GM12872 (cell line): ENCODE measurements at regions not wholly inside any gene's neighbourhood (a gene's known extent, or its start where the extent isn't known, plus 50 kb on each side); places are given as distances from the start of the nearest gene placed in this dataset.

Experiments used
- TF ChIP-seq, protein P1 (sequence below): IDR thresholded peaks from 3 replicates; pipeline ENCODE4 v1.5.1; 2011; ENCODE audit warnings: low read depth, mild to moderate bottlenecking, low read length, moderate library complexity; ENCODE audit not compliant: insufficient read depth

DNA sequence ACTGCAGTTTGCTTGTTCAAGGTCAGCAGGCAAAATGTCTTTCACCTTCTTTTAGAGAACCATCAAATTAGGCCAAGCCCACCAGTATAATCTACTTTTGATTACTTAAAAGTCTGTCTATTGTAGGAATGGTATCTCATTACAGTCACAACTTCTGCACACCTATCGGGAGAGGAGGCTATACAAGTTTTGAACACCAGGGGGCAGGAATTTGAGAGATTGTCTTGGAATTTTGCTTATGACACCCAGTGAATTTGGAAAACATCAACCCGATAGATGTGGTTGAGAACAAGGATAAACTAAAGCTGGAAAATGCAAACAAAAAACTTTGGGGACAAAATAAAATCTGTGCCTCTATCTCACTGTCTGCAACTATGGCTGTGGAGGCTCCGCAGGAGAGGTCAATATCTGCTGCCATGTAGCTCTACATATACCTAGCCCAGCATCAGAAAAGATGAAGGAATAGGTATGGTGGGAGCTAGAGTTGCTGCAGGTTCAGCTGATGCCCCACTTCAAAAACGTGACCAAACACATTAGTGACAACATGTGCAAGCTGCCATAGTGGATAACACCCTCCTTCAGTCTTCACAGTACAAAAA, 1299.2 kb upstream of the SPRY2 start:
- TF ChIP-seq, protein P1, sequence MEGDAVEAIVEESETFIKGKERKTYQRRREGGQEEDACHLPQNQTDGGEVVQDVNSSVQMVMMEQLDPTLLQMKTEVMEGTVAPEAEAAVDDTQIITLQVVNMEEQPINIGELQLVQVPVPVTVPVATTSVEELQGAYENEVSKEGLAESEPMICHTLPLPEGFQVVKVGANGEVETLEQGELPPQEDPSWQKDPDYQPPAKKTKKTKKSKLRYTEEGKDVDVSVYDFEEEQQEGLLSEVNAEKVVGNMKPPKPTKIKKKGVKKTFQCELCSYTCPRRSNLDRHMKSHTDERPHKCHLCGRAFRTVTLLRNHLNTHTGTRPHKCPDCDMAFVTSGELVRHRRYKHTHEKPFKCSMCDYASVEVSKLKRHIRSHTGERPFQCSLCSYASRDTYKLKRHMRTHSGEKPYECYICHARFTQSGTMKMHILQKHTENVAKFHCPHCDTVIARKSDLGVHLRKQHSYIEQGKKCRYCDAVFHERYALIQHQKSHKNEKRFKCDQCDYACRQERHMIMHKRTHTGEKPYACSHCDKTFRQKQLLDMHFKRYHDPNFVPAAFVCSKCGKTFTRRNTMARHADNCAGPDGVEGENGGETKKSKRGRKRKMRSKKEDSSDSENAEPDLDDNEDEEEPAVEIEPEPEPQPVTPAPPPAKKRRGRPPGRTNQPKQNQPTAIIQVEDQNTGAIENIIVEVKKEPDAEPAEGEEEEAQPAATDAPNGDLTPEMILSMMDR: peak; percentile 69

DNA sequence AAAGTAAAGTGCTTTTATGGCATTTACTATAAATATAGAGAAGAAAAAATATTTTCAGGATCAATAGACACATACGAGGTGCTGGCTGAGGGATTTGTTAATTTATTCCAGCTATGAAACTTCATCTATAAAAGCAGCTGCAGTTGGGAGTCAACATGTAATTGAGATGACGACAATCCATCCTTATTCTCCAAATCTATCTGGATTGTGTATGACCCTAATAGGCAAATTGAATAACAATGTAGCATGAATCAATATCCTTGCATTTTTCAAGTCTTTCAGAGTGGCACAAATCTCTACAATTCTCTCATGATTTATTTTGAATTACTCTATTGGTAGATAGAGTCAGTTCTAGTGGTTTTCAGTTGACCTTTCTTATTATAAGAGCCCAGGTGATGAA, 1296.5 kb upstream of the SPRY2 start:
- TF ChIP-seq, protein P1: no peak

DNA sequence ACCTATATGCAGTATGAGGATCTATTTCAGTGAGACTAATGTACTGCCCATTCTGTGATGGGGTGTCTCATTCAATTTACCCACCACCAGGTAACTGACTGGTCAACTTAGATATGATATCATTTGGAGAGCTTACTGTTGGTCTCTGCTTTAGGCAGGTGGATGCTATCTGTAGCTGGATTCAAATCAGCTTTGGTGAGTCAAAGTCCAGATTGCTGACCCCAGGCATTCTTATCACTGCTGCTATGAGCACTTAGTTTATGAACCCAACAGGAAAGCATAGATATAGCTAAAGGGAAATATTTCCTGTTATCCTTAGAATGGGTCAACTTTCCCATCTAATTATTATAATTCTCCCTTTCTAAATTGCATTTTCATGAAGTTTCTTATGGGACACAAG, 1295.2 kb upstream of the SPRY2 start:
- TF ChIP-seq, protein P1: no peak

DNA sequence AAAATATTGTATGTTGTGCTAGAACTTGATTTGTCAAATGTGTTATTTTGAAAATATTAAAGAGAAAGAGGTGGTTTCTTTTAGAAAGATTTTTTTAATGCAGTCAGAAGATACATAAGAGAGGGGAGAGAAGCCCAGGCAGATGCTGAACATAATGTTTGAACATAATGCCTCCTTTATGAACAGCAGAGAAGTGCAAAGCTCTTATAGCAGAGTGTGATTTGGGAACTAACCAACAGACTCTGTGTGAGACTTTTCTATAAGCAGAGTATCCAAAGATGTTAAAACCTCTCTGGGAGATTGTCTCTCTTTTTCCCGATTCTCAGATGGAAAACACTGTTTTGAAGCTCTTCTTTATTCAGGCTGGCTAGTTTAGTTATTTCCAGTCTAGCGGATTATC, 1274.1 kb upstream of the SPRY2 start:
- TF ChIP-seq, protein P1: no peak

DNA sequence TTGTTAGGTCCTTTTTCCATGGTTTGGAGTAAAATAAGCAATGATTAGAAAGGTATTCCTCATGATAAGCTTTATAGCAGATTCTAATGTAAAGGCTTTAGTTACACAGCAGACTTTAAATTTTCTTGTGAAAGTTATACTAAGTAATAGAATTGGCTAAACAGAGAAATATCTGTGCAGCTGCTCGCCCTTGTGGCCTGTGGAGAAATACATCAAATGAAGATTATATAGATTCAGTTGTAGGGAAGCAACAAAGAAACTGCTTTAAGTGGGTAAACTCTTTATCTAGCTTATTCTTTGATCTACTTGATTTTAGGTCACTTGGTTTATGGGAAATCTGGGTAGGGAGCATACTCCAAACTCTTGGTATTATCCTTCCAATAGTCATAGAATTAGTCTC, 1269.7 kb upstream of the SPRY2 start:
- TF ChIP-seq, protein P1: no peak

DNA sequence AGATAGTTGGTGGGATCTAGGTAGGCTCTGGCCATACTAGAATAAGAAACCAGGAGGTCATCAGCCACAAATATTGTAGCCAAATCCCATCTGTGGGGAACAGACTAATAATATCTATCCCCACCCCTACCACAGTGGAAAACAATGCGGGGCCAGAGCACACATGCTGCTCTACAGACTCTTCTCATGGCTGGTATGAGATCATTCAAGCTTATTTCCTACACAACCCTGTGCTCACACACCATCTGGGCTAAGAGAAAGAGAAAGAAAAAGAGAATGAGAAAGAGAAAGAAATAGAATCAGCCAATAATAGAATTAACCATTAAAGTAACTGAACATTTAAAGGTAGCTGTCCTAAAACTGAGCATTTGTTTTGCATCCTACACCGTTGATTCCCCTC, 1268.4 kb upstream of the SPRY2 start:
- TF ChIP-seq, protein P1: no peak

DNA sequence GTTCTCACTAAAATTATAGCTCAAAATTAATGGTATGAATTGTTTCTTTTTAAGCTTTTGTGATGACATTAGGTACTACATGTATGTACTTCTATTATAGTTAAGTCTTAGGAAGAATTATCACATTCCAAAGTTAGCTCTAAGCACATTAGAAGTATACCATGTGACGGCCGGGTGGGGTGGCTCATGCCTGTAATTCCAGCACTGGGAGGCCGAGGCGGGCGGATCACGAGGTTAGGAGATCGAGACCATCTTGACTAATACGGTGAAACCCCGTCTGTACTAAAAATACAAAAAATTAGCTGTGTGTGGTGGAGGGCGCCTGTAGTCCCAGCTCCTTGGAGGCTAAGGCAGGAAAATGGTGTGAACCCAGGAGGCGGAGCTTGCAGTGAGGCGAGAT, 1265.1 kb upstream of the SPRY2 start:
- TF ChIP-seq, protein P1: no peak

DNA sequence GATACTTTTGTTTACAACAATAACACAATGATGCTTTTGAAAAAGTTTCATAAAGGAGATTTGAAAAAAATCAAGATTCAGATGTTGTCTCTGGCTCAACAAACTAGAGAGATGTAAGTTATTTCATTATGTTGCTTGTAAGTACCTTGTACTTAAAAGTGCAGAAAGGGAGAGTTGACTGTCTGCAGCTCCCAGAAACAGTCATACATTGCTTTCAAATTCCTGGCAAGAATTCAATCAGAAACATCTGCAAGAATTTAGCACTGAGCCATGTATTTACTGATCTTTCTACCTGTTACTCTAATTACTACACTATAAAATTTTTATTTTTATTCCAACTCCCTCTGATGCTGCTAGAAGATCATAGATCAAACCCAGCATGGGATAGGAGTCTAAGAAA, 1261.3 kb upstream of the SPRY2 start:
- TF ChIP-seq, protein P1: no peak
